Endodermal cell (in vitro differentiated cells): ENCODE measurements at regions not wholly inside any gene's neighbourhood (a gene's known extent, or its start where the extent isn't known, plus 50 kb on each side); places are given as distances from the start of the nearest gene placed in this dataset.

ENCODE experiments used
- DNase-seq: peaks from one replicate; pipeline ENCODE4 v3.0.0-alpha.2; 2017
- H3K27ac ChIP-seq: 2 replicates; pipeline ENCODE4 v1.5.1; 2013; ENCODE audit warnings: mild to moderate bottlenecking, low read depth, low read length, moderate library complexity
- H3K27me3 ChIP-seq: 2 replicates; pipeline ENCODE4 v1.6.1; 2013; ENCODE audit warnings: mild to moderate bottlenecking, low read length, moderate library complexity; ENCODE audit not compliant: insufficient read depth, control insufficient read depth, poor library complexity, severe bottlenecking
- H3K36me3 ChIP-seq: 2 replicates; pipeline ENCODE4 v1.7.0; 2013; ENCODE audit warnings: mild to moderate bottlenecking, low read length, moderate library complexity; ENCODE audit not compliant: control insufficient read depth, insufficient read depth
- H3K4me1 ChIP-seq: one replicate; pipeline ENCODE4 v1.7.0; 2013; ENCODE audit warnings: low read length; ENCODE audit not compliant: control insufficient read depth, insufficient read depth
- H3K4me3 ChIP-seq: 2 replicates; pipeline ENCODE4 v1.5.1; 2013; ENCODE audit warnings: mild to moderate bottlenecking, low read length, moderate library complexity
- H3K9ac ChIP-seq: 2 replicates; pipeline ENCODE4 v1.6.1; 2013; ENCODE audit warnings: mild to moderate bottlenecking, low read length, moderate library complexity; ENCODE audit not compliant: poor library complexity, severe bottlenecking; ENCODE audit errors: extremely low read depth
- H3K9me3 ChIP-seq: 2 replicates; pipeline ENCODE4 v1.6.1; 2013; ENCODE audit warnings: mild to moderate bottlenecking, low read length, moderate library complexity; ENCODE audit not compliant: control insufficient read depth
- H3K27ac Mint-ChIP-seq: 2 replicates; pipeline ENCODE4 v1.8.0; 2020; ENCODE audit warnings: mixed read lengths
- H3K27me3 Mint-ChIP-seq: 2 replicates; pipeline ENCODE4 v1.8.0; 2021; ENCODE audit warnings: mild to moderate bottlenecking, mixed read lengths; ENCODE audit not compliant: insufficient read depth
- H3K36me3 Mint-ChIP-seq: 2 replicates; pipeline ENCODE4 v1.8.0; 2020; ENCODE audit warnings: low read depth, mixed read lengths
- H3K4me1 Mint-ChIP-seq: 2 replicates; pipeline ENCODE4 v1.8.0; 2020; ENCODE audit warnings: mixed read lengths
- H3K4me3 Mint-ChIP-seq: 2 replicates; pipeline ENCODE4 v1.8.0; 2020; ENCODE audit warnings: mild to moderate bottlenecking, moderate library complexity, mixed read lengths
- H3K9me3 Mint-ChIP-seq: 2 replicates; pipeline ENCODE4 v1.8.0; 2020; ENCODE audit warnings: mild to moderate bottlenecking, mixed read lengths
- CTCF ChIP-seq: fragments of 200-600 bp; sonication (generic); conservative IDR thresholded peaks from 2 replicates; pipeline ENCODE4 v1.5.0; 2021; ENCODE audit warnings: antibody characterized with exemption, mild to moderate bottlenecking
- WGBS, 2 experiments: methylation state at CpG; one replicate each; pipeline versions ENCODE4 v1.1.5 to v1.1.7; 2013; ENCODE audit warnings: missing lambda C conversion rate in 2 of 2, mixed read lengths in 1 of 2; ENCODE audit not compliant: insufficient coverage in 1 of 2, insufficient read length in 1 of 2; 5-methylcytosine and 5-hydroxymethylcytosine counted together

GRCh38 chr5:38612851-38613250, 56.4 kb upstream of the LIFR start:
- no peaks in the 10 kb centered on the region for H3K9me3 Mint-ChIP-seq
- Histone ChIP-seq H3K27me3 (no peaks in the 10 kb centered on the region), H3K9ac (no peak overlapping the region), H3K27ac (no peak overlapping the region), H3K36me3 (no peaks in the 10 kb centered on the region), H3K9me3 (peaks cover 9% of the 10 kb centered on the region), H3K4me3 (no peak overlapping the region), H3K4me1 (peaks cover 29% of the 10 kb centered on the region)
- no peak for DNase-seq
- no peaks in the 10 kb centered on the region for H3K36me3 Mint-ChIP-seq
- no peak overlapping the region for H3K4me3 Mint-ChIP-seq
- H3K4me1 Mint-ChIP-seq: peaks cover 40% of the 10 kb centered on the region
- peaks cover 2% of the 10 kb centered on the region for H3K27me3 Mint-ChIP-seq
- TF ChIP-seq CTCF: no peak
- no peak overlapping the region for H3K27ac Mint-ChIP-seq

DNA sequence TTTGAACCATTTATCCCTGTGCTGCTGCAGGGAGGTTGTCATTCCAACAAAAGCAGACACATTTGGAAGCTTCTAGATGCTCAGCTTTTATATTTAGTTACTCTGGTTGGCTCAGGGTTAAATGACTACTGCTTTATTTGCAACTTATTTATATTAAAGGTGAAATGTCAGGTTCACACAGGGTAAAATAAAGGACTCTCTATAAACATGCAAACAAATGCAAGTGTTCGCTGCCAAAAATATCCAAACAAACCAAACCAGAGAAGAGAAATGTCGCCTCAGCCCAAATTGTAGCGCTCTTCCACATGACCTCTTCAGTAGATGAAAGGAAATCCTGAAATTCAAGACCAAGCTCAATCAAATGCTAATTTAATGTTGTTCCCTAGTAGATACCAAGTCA, 57.0 kb upstream of the LIFR start:
- TF ChIP-seq CTCF: no peak
- Mint-ChIP-seq H3K27ac (no peak overlapping the region), H3K4me1 (peaks cover 34% of the 10 kb centered on the region), H3K27me3 (peaks cover 2% of the 10 kb centered on the region), H3K9me3 (no peaks in the 10 kb centered on the region), H3K36me3 (no peaks in the 10 kb centered on the region), H3K4me3 (no peak overlapping the region)
- Histone ChIP-seq H3K27me3 (no peaks in the 10 kb centered on the region), H3K27ac (no peak overlapping the region), H3K9ac (no peak overlapping the region), H3K9me3 (peaks cover 16% of the 10 kb centered on the region), H3K4me3 (no peak overlapping the region), H3K36me3 (no peaks in the 10 kb centered on the region), H3K4me1 (peaks cover 24% of the 10 kb centered on the region)
- no peak for DNase-seq
- 96 to 100% methylated on average over 2 to 3 of the region's 3 CpGs for WGBS, 2 experiments

DNA sequence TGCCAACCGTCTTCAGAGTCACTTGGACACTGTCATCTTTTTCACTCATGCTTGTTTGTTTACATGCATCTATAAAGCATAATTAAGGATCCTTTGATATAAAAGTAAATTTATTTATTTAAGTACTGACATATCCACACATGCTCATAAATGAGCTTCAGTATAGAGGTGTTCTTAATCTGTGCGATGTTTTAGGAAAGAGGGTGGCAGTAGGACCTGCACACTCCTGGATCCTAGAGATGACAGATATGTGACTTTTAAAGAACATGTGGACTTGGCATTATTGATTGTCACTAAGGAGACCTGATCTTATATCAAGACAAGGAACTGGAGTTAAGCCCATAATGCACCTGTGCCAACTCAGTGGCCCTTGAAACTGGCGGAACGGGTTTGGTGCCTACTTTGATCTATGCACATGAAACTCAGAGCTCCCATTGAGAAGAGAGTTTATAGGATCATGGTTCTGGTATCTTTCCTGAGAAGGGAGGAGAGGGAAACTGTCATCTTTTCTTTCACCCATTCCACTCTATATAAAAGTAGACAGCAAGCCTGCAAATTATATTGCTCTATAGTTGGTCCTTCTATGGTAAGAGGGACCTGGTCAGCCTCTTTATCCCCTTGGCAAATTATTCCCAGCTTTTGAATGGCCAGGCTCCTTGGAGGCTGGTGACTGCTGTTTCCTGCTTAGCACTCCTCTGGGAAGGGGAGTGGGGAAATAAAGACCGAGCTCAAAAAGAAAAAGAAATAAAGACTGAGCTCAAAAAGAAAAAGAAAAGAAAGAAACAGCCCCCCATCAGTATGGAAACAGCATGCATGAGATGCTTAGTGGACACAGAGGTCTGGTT, 57.8 kb upstream of the LIFR start:
- Histone ChIP-seq H3K36me3 (no peaks in the 10 kb centered on the region), H3K4me3 (no peak overlapping the region), H3K9me3 (peaks cover 23% of the 10 kb centered on the region), H3K9ac (no peak overlapping the region), H3K27me3 (no peaks in the 10 kb centered on the region), H3K4me1 (peaks cover 18% of the 10 kb centered on the region), H3K27ac (no peak overlapping the region)
- TF ChIP-seq CTCF: no peak
- DNase-seq: peak; percentile 50
- Mint-ChIP-seq H3K36me3 (no peaks in the 10 kb centered on the region), H3K4me3 (no peak overlapping the region), H3K27ac (no peak overlapping the region), H3K4me1 (peaks cover 26% of the 10 kb centered on the region), H3K27me3 (peaks cover 2% of the 10 kb centered on the region), H3K9me3 (peaks cover 2% of the 10 kb centered on the region)
- 93 to 100% methylated on average over 1 to 5 of the region's 5 CpGs for WGBS, 2 experiments
